Activated naive CD4-positive, alpha-beta T cell treated with anti-CD3 and anti-CD28 coated beads, Interleukin-2, amount 50 U/mL, for 24 hours (primary cell): ENCODE measurements at regions not wholly inside any gene's neighbourhood (a gene's known extent, or its start where the extent isn't known, plus 50 kb on each side); places are given as distances from the start of the nearest gene placed in this dataset.

ENCODE experiments used
- H3K27ac Mint-ChIP-seq: one replicate; pipeline ENCODE4 v1.8.0; 2021; ENCODE audit warnings: mild to moderate bottlenecking, mixed read lengths
- H3K27me3 Mint-ChIP-seq: one replicate; pipeline ENCODE4 v1.8.0; 2021; ENCODE audit warnings: mixed read lengths
- H3K36me3 Mint-ChIP-seq: one replicate; pipeline ENCODE4 v1.8.0; 2021; ENCODE audit warnings: mixed read lengths
- H3K4me1 Mint-ChIP-seq: one replicate; pipeline ENCODE4 v1.8.0; 2021; ENCODE audit warnings: mixed read lengths
- H3K4me3 Mint-ChIP-seq: one replicate; pipeline ENCODE4 v1.8.0; 2021; ENCODE audit warnings: mild to moderate bottlenecking, mixed read lengths
- H3K9me3 Mint-ChIP-seq: one replicate; pipeline ENCODE4 v1.8.0; 2021; ENCODE audit warnings: mixed read lengths

DNA sequence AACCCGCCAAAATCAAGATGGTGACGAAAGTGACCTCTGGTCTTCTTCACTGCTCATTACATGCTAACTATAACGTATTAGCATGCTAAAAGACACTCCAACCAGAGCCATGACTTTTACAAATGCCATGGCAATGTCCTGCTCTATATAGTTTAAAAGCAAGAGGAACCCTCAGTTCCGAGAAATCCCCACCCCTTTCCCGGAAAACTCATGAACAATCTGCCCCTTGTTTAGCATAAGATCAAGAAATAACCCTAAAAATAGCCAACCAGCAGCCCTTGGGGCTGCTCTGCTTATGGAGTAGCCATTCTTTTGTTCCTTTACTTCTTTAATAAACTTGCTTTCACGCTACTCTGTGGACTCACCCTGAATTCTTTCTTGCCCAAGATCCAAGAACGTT lies 463.5 kb upstream of the FAM241A start:
- Mint-ChIP-seq H3K4me1 (no peaks in the 10 kb centered on the region), H3K4me3 (no peak overlapping the region), H3K36me3 (no peaks in the 10 kb centered on the region), H3K9me3 (no peaks in the 10 kb centered on the region), H3K27me3 (no peaks in the 10 kb centered on the region), H3K27ac (no peak overlapping the region)

DNA sequence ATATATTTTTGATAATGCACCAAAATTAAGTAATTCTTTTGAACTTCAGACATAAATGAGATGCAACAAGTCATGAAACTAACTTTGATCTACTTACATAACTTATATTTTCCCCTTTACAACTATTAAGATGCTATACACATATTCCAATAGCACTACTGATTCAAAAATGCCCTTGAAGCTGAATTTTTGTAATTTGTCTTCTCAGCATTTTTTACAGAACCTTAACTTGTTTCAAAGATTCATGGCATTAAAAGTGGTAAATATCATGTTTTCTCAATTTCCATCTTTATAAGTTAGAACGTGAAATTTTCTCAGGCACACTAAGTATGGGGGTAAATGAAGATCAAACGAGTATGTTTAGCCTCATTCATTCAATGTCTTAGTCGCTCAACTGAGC lies 460.0 kb upstream of the FAM241A start:
- Mint-ChIP-seq H3K9me3 (no peaks in the 10 kb centered on the region), H3K4me1 (no peaks in the 10 kb centered on the region), H3K4me3 (no peak overlapping the region), H3K36me3 (no peaks in the 10 kb centered on the region), H3K27me3 (no peaks in the 10 kb centered on the region), H3K27ac (no peak overlapping the region)

DNA sequence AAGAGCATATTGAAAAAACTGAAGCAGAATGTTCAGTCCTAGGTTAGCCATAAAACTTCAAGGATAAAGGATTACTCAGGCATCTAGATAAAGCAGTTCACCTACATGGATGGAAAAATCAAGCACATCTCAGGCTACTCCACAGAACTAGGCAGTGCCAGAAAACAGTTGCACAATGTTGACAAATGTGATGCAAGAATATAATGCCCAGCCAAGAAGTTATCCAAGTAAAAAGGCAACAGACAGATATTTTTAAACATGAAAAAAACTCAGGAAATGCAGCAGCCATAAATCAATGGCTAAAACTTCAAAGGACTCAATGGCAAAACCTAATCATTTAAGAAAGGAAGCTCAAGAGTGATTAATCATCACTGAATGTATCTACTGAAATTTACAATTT lies 456.0 kb upstream of the FAM241A start:
- no peaks in the 10 kb centered on the region for H3K4me1 Mint-ChIP-seq

DNA sequence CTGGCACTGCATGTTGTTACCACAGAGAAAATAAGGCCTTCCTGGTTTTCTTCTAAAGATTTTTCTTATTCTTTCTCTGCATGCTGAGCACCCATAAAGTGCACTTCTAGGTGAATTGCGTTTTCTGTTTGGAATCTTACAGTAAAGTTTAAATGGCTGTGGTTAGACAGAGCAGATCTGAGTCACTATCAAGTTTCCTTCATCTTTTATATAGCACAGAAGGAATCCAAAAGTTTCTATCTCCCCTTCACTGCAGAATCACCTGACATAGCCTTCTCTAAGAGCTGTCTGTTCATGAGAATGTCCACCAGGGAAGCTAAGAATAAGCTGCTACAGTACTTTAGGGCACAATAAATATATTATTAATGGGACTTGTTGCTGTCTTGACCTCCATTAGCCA lies 455.5 kb upstream of the FAM241A start:
- Mint-ChIP-seq H3K27me3 (no peaks in the 10 kb centered on the region), H3K27ac (no peak overlapping the region), H3K36me3 (no peaks in the 10 kb centered on the region), H3K4me3 (no peak overlapping the region), H3K9me3 (peaks cover 5% of the 10 kb centered on the region), H3K4me1 (no peaks in the 10 kb centered on the region)

More for the DNA sequence above, 456.0 kb upstream of the FAM241A start:
- no peak overlapping the region for H3K4me3 Mint-ChIP-seq
- H3K27me3 Mint-ChIP-seq, result no peaks in the 10 kb centered on the region
- peaks cover 2% of the 10 kb centered on the region for H3K9me3 Mint-ChIP-seq
- no peaks in the 10 kb centered on the region for H3K36me3 Mint-ChIP-seq
- H3K27ac Mint-ChIP-seq, result no peak overlapping the region

DNA sequence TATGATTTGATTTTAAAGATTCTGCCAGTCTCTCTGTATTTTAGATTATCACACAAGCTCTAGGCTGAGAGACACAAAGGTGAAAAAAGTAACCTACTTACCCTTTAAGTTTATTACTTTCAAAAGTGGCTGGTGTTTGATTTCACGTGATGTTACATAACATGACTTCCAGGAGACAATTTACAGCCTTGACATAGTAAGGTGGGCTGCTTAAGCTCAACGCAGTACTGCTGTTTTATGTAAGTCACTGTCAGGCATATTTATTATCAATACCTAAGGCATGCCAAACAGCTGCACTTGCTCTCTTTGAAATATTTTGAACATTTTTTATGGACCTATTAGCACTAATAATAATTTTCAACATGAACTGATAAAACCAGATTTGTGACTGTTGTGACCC lies 451.5 kb upstream of the FAM241A start:
- H3K4me1 Mint-ChIP-seq, result no peaks in the 10 kb centered on the region
- no peaks in the 10 kb centered on the region for H3K36me3 Mint-ChIP-seq
- no peak overlapping the region for H3K4me3 Mint-ChIP-seq
- no peak overlapping the region for H3K27ac Mint-ChIP-seq
- no peaks in the 10 kb centered on the region for H3K27me3 Mint-ChIP-seq
- H3K9me3 Mint-ChIP-seq, result peaks cover 8% of the 10 kb centered on the region

DNA sequence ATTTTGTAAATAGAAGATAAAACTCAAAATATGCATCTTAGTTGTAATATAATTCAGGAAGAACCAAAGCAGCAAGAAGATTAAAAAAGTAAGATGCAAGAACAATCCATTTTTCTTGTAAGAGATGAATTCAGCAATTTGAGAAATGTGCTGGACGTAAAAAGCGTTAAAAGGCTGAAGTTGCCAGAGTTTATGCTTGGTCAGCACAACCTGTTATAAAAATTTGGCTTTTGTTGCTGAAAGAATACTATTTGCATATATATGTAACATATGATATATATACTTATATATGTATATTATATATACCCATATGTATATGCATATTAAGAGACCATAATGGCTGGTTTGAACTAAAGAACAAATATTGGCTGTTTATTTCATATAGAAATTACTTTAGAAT lies 449.6 kb upstream of the FAM241A start:
- H3K36me3 Mint-ChIP-seq, result no peaks in the 10 kb centered on the region
- no peak overlapping the region for H3K4me3 Mint-ChIP-seq
- no peaks in the 10 kb centered on the region for H3K27me3 Mint-ChIP-seq
- H3K4me1 Mint-ChIP-seq, result no peaks in the 10 kb centered on the region
- peaks cover 8% of the 10 kb centered on the region for H3K9me3 Mint-ChIP-seq
- H3K27ac Mint-ChIP-seq, result no peak overlapping the region

DNA sequence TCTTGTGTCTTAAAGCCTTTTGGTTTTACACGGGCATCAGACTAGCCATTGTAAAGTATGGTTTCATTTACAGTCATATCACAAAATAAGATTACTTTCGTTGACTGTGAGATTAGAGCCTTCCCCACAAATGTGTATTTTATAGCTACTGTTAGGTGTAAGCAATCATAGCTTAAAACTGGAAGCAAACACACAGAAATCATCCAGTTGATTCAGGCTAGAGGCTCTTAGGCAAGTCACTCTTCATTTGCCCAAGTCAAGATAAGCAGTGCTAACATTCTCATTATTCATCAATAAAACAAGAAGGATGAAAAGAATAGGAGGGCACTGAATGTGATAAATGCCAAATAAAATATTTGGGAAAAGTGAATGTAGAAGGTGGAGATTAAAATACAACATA lies 448.7 kb upstream of the FAM241A start:
- Mint-ChIP-seq H3K4me1 (no peaks in the 10 kb centered on the region), H3K9me3 (peaks cover 13% of the 10 kb centered on the region), H3K27me3 (no peaks in the 10 kb centered on the region), H3K4me3 (no peak overlapping the region), H3K36me3 (no peaks in the 10 kb centered on the region), H3K27ac (no peak overlapping the region)

DNA sequence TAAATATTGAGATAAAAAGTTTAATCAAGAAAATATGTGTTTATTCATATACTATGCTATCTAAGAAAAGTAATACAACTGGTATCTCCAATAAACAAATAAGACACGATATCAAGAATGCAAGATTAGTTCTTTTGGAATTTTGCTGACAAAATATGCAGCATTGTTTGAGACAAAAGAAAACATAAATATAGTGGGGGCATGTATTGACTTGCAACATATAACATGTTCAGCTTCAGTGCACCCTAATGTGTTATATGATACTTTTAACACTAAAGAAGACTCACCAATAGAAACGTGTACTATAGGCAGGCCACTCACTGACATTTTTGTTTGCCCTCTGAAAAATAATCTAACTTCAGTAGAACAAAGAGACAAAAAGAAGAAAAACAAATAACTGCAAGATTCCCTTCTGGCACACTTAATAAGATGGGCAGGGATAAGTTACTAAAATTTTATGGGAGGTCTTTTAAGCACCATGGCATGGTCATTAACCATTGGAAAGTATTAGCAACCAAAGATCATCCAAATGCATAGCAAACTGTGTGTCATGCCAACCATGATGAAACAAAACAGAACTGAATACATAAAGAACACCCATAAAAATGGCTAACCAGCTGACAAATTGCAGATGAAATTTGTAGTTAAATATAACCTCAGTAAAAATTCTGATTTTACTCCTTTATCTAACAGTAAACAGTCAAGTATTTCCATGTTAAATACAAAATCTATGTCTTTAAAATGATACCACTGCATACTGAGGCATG lies 447.9 kb upstream of the FAM241A start:
- Mint-ChIP-seq H3K9me3 (peaks cover 13% of the 10 kb centered on the region), H3K4me3 (no peak overlapping the region), H3K27me3 (no peaks in the 10 kb centered on the region), H3K36me3 (no peaks in the 10 kb centered on the region), H3K27ac (no peak overlapping the region), H3K4me1 (no peaks in the 10 kb centered on the region)

DNA sequence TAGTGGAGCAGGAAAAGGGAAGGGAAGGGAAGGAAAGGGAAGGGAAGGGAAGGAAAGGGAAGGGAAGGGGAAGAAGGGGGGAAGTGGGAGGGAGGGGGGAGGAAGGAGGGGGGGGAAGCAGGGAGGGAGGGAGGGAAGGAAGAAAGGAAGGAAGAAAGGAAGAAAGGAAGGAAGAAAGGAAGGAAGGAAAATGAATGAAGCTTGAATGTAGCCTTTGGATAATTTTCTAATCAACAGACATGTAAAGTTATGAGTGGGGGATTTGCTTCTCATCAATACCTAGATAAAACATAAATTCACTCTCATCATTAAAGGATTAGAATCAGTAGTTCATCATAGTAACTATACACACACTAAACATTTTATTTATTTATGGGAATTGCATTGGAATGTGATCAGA lies 446.9 kb upstream of the FAM241A start:
- Mint-ChIP-seq H3K4me3 (no peak overlapping the region), H3K36me3 (no peaks in the 10 kb centered on the region), H3K27ac (no peak overlapping the region), H3K27me3 (no peaks in the 10 kb centered on the region), H3K9me3 (peaks cover 13% of the 10 kb centered on the region), H3K4me1 (no peaks in the 10 kb centered on the region)

DNA sequence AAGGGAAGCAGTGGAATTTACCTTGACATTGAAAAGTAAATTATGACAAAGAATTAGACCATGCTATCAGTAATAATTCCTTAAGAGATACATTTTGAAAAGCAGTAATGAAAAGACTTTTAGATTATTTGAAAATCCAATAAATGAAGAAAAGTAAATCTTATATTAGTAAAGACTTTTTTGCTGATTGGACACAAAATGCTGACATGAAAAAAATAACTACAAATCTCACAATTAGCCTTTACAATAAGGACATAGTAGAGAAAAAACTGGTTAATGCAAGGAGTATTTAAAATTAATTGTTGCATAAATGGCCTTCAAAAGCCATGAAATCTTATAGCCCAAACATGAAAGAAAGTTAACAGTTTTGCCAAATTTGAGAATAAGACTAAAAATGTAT lies 446.1 kb upstream of the FAM241A start:
- no peaks in the 10 kb centered on the region for H3K4me1 Mint-ChIP-seq
- no peaks in the 10 kb centered on the region for H3K27me3 Mint-ChIP-seq
- H3K9me3 Mint-ChIP-seq, result peaks cover 11% of the 10 kb centered on the region
- no peak overlapping the region for H3K27ac Mint-ChIP-seq
- no peak overlapping the region for H3K4me3 Mint-ChIP-seq
- no peaks in the 10 kb centered on the region for H3K36me3 Mint-ChIP-seq

DNA sequence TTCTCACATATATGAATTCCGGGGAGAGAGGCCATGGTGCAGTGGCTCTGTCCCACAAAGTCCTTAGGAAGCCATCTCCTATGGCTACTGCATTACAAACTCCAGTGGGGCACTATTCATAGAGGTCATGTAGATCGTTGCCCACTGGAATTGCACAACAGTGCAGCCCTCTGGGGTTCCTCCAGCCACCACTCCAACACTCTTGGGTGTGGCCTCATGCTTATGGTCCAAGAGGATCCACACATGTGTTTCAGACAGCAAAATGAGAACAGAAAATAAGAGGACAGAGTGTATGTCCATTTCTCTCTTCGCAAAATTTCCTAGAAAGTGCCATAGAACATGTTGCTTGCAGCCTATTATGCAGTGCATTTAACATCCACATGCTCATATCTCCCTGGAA lies 444.2 kb upstream of the FAM241A start:
- Mint-ChIP-seq H3K4me3 (no peak overlapping the region), H3K27me3 (no peaks in the 10 kb centered on the region), H3K9me3 (peaks cover 5% of the 10 kb centered on the region), H3K36me3 (no peaks in the 10 kb centered on the region), H3K4me1 (no peaks in the 10 kb centered on the region), H3K27ac (no peak overlapping the region)

DNA sequence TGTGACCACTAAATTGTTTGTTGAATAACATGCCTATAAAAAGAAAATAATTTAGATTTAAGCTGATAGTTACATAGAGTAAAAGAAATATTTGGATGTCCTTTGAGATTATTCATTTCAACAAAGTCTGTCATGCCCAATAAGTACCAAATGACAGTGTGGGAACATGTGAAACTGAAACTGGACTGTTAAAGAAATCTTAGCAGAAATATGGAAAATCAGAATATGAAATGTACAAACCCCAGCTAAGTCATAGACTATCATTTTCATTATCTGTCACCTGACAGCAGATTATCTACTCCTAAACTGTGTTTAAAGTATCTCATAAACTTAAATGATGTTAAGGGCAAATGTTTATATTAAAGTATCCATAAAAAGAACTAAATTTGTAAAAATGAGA lies 437.8 kb upstream of the FAM241A start:
- no peaks in the 10 kb centered on the region for H3K27me3 Mint-ChIP-seq
- no peak overlapping the region for H3K4me3 Mint-ChIP-seq
- no peaks in the 10 kb centered on the region for H3K4me1 Mint-ChIP-seq
- H3K36me3 Mint-ChIP-seq, result no peaks in the 10 kb centered on the region
- H3K27ac Mint-ChIP-seq, result no peak overlapping the region
- no peaks in the 10 kb centered on the region for H3K9me3 Mint-ChIP-seq

DNA sequence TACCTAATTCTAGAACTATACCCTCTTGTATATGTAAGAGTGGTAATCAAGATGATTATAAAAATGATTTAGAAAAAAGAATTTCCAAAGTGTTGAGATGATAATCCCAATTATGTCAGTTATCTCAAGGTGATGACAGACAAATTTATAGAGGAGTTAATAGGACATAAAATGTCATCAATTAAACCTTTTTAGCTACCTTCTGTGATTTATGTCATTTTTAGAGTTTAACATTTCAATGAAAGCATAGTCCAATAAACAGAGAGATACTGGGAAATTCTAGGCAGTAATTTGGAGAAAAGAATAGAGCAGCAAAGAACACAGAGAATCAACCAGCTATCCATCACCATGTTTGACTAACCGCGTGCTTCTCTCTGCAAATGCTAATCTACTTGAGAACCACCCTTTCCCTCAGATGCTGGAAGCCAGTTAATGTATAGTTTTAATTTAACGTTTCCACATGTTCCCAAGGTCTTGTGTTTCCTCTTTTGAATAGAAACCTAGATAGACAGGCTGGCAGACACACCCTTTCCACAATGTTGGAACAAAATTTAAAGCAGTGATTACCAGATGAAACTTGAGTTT lies 433.1 kb upstream of the FAM241A start:
- Mint-ChIP-seq H3K4me3 (no peak overlapping the region), H3K27me3 (no peaks in the 10 kb centered on the region), H3K27ac (no peak overlapping the region), H3K36me3 (no peaks in the 10 kb centered on the region), H3K4me1 (no peaks in the 10 kb centered on the region), H3K9me3 (no peaks in the 10 kb centered on the region)

DNA sequence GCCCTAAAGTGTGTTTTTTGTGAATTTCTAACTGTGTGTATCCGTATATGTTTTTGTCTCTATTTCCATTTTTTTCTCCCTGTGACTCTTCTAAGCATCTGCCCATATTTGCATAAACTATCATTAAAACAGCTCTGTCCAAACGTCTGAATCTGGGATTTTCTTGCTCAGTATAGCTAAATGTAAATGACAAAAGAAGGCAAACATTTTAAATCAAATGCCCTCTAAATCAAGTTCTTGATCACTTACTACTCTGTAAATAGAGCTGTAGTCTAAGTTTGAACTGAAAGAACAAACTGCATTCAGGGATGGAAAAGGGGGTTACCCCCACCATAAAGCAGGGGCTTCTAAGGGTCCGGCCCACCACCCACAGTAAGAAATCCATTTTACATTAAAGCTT lies 432.0 kb upstream of the FAM241A start:
- Mint-ChIP-seq H3K27ac (no peak overlapping the region), H3K36me3 (no peaks in the 10 kb centered on the region), H3K27me3 (no peaks in the 10 kb centered on the region), H3K9me3 (no peaks in the 10 kb centered on the region), H3K4me3 (no peak overlapping the region), H3K4me1 (no peaks in the 10 kb centered on the region)

DNA sequence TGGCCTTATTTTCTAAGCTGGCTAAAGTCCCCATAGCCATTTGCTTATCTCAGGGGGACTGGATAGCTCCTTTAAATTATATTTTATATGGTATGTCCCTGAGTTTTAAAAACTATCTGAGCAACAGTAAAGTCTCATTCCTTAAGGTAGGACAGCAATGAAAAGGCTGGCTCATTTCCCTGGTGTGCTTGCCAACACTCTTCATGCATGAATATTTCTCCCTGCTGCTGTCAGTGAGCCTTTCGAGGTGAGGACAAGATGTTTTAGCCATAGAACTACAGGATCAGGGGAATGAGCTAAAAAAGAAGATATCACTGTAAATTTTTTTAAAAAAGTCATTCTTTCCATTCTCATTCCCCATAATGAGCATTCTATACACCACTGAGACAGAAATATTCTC lies 427.3 kb upstream of the FAM241A start:
- no peaks in the 10 kb centered on the region for H3K36me3 Mint-ChIP-seq
- no peak overlapping the region for H3K4me3 Mint-ChIP-seq
- H3K9me3 Mint-ChIP-seq, result no peaks in the 10 kb centered on the region
- no peaks in the 10 kb centered on the region for H3K27me3 Mint-ChIP-seq
- H3K4me1 Mint-ChIP-seq, result no peaks in the 10 kb centered on the region
- no peak overlapping the region for H3K27ac Mint-ChIP-seq

DNA sequence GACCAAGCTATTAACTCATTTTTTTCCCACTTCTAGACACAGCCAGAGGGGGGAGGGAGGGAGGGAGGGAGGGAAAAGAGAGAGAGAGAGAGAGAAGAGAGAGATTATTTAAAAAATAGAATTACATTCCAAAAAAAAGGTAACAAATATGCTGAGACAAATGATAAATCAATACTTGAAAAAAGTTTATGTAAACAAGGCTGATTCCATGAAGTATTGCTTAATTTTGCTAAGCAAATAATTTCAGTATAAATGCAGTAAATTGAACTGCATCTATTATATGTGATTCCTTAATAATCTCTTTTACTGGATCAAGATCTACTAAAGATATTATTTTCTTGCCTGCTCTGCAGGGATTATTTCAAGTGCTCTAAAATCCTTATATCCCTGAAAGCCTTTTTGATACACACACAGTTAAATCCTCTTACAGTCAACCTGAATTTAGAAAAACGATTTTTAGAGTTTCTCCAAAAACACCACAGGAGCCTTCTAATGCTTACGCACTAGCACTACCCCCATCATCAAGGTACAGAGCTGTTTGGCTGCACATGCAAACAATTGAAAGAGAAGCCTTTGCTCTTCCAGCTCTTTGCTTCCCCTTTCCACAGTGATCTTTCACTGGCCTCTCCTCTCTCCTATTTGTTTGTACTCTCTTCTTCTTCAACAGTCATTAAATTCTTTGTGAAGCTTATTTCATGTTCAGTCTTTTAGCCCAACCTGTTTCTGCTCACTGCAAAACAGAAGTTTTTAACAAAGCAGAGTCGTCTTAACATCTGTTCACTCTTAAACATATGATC lies 426.3 kb upstream of the FAM241A start:
- Mint-ChIP-seq H3K9me3 (no peaks in the 10 kb centered on the region), H3K4me1 (no peaks in the 10 kb centered on the region), H3K4me3 (no peak overlapping the region), H3K36me3 (no peaks in the 10 kb centered on the region), H3K27ac (no peak overlapping the region), H3K27me3 (no peaks in the 10 kb centered on the region)
